Astrocyte (in vitro differentiated cells and primary cell): ENCODE measurements at regions not wholly inside any gene's neighbourhood (a gene's known extent, or its start where the extent isn't known, plus 50 kb on each side); places are given as distances from the start of the nearest gene placed in this dataset.

Experiments used
- DNase-seq: peaks from one replicate; pipeline ENCODE4 v3.0.0-alpha.2; 2010; ENCODE audit warnings: low read depth
- FAIRE-seq: peaks from 2 replicates; lab custom pipeline; 2011; peaks lifted over from hg19 to GRCh38; lab: Jason Lieb, UNC
- H2AFZ ChIP-seq: 2 replicates; pipeline ENCODE4 v1.6.0; 2012; ENCODE audit warnings: low read depth, low read length, inconsistent platforms
- H3K27ac ChIP-seq: 2 replicates; pipeline ENCODE4 v1.5.1; 2011; ENCODE audit warnings: low read depth, low read length, inconsistent platforms
- H3K27me3 ChIP-seq: 2 replicates; pipeline ENCODE4 v1.6.0; 2011; ENCODE audit warnings: low read length, inconsistent platforms; ENCODE audit not compliant: insufficient read depth
- H3K36me3 ChIP-seq: 2 replicates; pipeline ENCODE4 v1.5.1; 2011; ENCODE audit warnings: low read length, inconsistent platforms; ENCODE audit not compliant: insufficient read depth
- H3K4me1 ChIP-seq: 2 replicates; pipeline ENCODE4 v1.5.1; 2011; ENCODE audit warnings: low read length, inconsistent platforms; ENCODE audit not compliant: insufficient read depth
- H3K4me2 ChIP-seq: 2 replicates; pipeline ENCODE4 v1.6.0; 2012; ENCODE audit warnings: low read length, inconsistent platforms
- H3K4me3 ChIP-seq: 2 replicates; pipeline ENCODE4 v1.5.1; 2011; ENCODE audit warnings: low read depth, mild to moderate bottlenecking, low read length, inconsistent platforms; ENCODE audit not compliant: insufficient read depth
- H3K79me2 ChIP-seq: 2 replicates; pipeline ENCODE4 v1.6.0; 2012; ENCODE audit warnings: mild to moderate bottlenecking, low read length, inconsistent platforms; ENCODE audit not compliant: insufficient read depth
- H3K9ac ChIP-seq: 2 replicates; pipeline ENCODE4 v1.6.0; 2012; ENCODE audit warnings: mild to moderate bottlenecking, low read length, inconsistent platforms
- H3K9me3 ChIP-seq: 2 replicates; pipeline ENCODE4 v1.5.1; 2012; ENCODE audit warnings: low read depth, mild to moderate bottlenecking, low read length, inconsistent platforms; ENCODE audit not compliant: insufficient read depth
- H4K20me1 ChIP-seq: 2 replicates; pipeline ENCODE4 v1.6.0; 2012; ENCODE audit warnings: low read length, inconsistent platforms; ENCODE audit not compliant: insufficient read depth
- H3K27ac Mint-ChIP-seq: one replicate; pipeline ENCODE4 v1.8.0; 2021; ENCODE audit warnings: mild to moderate bottlenecking, mixed read lengths; ENCODE audit not compliant: unreplicated experiment
- H3K27me3 Mint-ChIP-seq: one replicate; pipeline ENCODE4 v1.8.0; 2021; ENCODE audit warnings: low read depth, mixed read lengths; ENCODE audit not compliant: unreplicated experiment
- H3K36me3 Mint-ChIP-seq: one replicate; pipeline ENCODE4 v1.8.0; 2021; ENCODE audit warnings: low read depth, mixed read lengths; ENCODE audit not compliant: unreplicated experiment
- H3K4me1 Mint-ChIP-seq: one replicate; pipeline ENCODE4 v1.8.0; 2021; ENCODE audit warnings: low read depth, mixed read lengths; ENCODE audit not compliant: unreplicated experiment
- H3K4me3 Mint-ChIP-seq: one replicate; pipeline ENCODE4 v1.8.0; 2021; ENCODE audit warnings: mild to moderate bottlenecking, moderate library complexity, mixed read lengths; ENCODE audit not compliant: unreplicated experiment
- H3K9me3 Mint-ChIP-seq: one replicate; pipeline ENCODE4 v1.8.0; 2021; ENCODE audit warnings: mild to moderate bottlenecking, mixed read lengths; ENCODE audit not compliant: unreplicated experiment
- EZH2 ChIP-seq: IDR thresholded peaks from 2 replicates; pipeline ENCODE4 v1.6.1; 2012; ENCODE audit warnings: mild to moderate bottlenecking, low read length, inconsistent platforms; ENCODE audit not compliant: insufficient read depth
- TF ChIP-seq, protein P1 (sequence below): IDR thresholded peaks from 2 replicates; pipeline ENCODE4 v1.5.1; 2011; ENCODE audit warnings: low read depth, mild to moderate bottlenecking, inconsistent platforms, low read length, moderate library complexity; ENCODE audit not compliant: insufficient read depth

GRCh38 chr5:53179691-53180090, 70.1 kb upstream of the MOCS2 start:
- Mint-ChIP-seq H3K36me3 (no peaks in the 10 kb centered on the region), H3K27ac (no peak overlapping the region), H3K4me3 (no peak overlapping the region), H3K9me3 (no peaks in the 10 kb centered on the region), H3K4me1 (no peaks in the 10 kb centered on the region), H3K27me3 (no peaks in the 10 kb centered on the region)
- no peaks in the 10 kb centered on the region for H3K9me3 ChIP-seq
- TF ChIP-seq EZH2 = no peak
- TF ChIP-seq, protein P1, sequence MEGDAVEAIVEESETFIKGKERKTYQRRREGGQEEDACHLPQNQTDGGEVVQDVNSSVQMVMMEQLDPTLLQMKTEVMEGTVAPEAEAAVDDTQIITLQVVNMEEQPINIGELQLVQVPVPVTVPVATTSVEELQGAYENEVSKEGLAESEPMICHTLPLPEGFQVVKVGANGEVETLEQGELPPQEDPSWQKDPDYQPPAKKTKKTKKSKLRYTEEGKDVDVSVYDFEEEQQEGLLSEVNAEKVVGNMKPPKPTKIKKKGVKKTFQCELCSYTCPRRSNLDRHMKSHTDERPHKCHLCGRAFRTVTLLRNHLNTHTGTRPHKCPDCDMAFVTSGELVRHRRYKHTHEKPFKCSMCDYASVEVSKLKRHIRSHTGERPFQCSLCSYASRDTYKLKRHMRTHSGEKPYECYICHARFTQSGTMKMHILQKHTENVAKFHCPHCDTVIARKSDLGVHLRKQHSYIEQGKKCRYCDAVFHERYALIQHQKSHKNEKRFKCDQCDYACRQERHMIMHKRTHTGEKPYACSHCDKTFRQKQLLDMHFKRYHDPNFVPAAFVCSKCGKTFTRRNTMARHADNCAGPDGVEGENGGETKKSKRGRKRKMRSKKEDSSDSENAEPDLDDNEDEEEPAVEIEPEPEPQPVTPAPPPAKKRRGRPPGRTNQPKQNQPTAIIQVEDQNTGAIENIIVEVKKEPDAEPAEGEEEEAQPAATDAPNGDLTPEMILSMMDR = no peak
- DNase-seq (no peak), FAIRE-seq (peak; percentile 29)
- no peaks in the 10 kb centered on the region for H3K79me2 ChIP-seq
- H3K27me3 ChIP-seq = no peaks in the 10 kb centered on the region
- no peak overlapping the region for H3K9ac ChIP-seq
- no peak overlapping the region for H3K27ac ChIP-seq
- no peak overlapping the region for H2AFZ ChIP-seq
- no peak overlapping the region for H3K4me3 ChIP-seq
- no peaks in the 10 kb centered on the region for H3K36me3 ChIP-seq
- no peaks in the 10 kb centered on the region for H4K20me1 ChIP-seq
- no peaks in the 10 kb centered on the region for H3K4me1 ChIP-seq
- H3K4me2 ChIP-seq = no peak overlapping the region

DNA sequence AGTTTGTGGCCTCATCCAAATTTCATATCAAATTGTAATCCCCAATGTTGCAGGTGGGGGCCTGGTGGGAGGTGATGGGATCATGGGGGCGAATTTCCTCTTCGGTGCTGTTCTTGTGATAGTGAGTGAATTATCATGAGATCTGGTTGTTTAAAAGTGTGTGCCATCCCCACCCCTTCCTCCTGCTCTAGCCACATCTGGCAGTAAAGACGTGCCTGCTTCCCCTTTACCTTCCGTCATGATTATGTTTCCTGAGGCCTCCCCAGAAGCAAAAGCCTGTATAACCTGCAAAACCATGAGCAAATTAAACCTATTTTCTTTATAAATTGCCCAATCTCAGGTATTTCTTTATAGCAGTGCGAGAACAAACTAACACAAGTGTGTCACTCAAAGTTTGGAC, 71.0 kb upstream of the MOCS2 start:
- no peak for DNase-seq
- peaks cover 2% of the 10 kb centered on the region for H3K9me3 Mint-ChIP-seq
- Histone ChIP-seq H4K20me1 (no peaks in the 10 kb centered on the region), H3K9me3 (no peaks in the 10 kb centered on the region), H3K4me2 (no peak overlapping the region), H3K9ac (no peak overlapping the region), H3K36me3 (no peaks in the 10 kb centered on the region), H3K27me3 (no peaks in the 10 kb centered on the region), H3K4me3 (no peak overlapping the region), H3K79me2 (no peaks in the 10 kb centered on the region), H3K27ac (no peak overlapping the region), H2AFZ (no peak overlapping the region), H3K4me1 (no peaks in the 10 kb centered on the region)
- H3K27ac Mint-ChIP-seq = no peak overlapping the region
- no peak overlapping the region for H3K4me3 Mint-ChIP-seq
- TF ChIP-seq, protein P1 = no peak
- no peak for TF ChIP-seq EZH2
- H3K36me3 Mint-ChIP-seq = no peaks in the 10 kb centered on the region
- no peaks in the 10 kb centered on the region for H3K4me1 Mint-ChIP-seq
- H3K27me3 Mint-ChIP-seq = no peaks in the 10 kb centered on the region
- FAIRE-seq = no peak

GRCh38 chr5:53180991-53181390, 71.4 kb upstream of the MOCS2 start:
- no peak overlapping the region for H2AFZ ChIP-seq
- FAIRE-seq (no peak), DNase-seq (no peak)
- no peak for TF ChIP-seq EZH2
- TF ChIP-seq, protein P1 = no peak
- no peaks in the 10 kb centered on the region for H3K36me3 ChIP-seq
- H3K9me3 ChIP-seq = no peaks in the 10 kb centered on the region
- Mint-ChIP-seq H3K36me3 (no peaks in the 10 kb centered on the region), H3K27me3 (no peaks in the 10 kb centered on the region), H3K9me3 (peaks cover 2% of the 10 kb centered on the region), H3K27ac (no peak overlapping the region), H3K4me3 (no peak overlapping the region), H3K4me1 (no peaks in the 10 kb centered on the region)
- H3K4me1 ChIP-seq = no peaks in the 10 kb centered on the region
- no peak overlapping the region for H3K4me2 ChIP-seq
- H3K4me3 ChIP-seq = no peak overlapping the region
- H3K79me2 ChIP-seq = no peaks in the 10 kb centered on the region
- H3K27me3 ChIP-seq = no peaks in the 10 kb centered on the region
- H4K20me1 ChIP-seq = no peaks in the 10 kb centered on the region
- H3K27ac ChIP-seq = no peak overlapping the region
- no peak overlapping the region for H3K9ac ChIP-seq
